GM23248 (cell line): ENCODE measurements at regions not wholly inside any gene's neighbourhood (a gene's known extent, or its start where the extent isn't known, plus 50 kb on each side); places are given as distances from the start of the nearest gene placed in this dataset.

Source experiments
- EZH2 ChIP-seq: fragments of 200-600 bp; sonication (generic); IDR thresholded peaks from 2 replicates; pipeline ENCODE4 v1.6.1; 2018; ENCODE audit warnings: antibody characterized with exemption, mild to moderate bottlenecking; ENCODE audit not compliant: insufficient read depth, poor library complexity, severe bottlenecking
- EZH2phosphoT487 ChIP-seq: fragments of 200-600 bp; sonication (generic); IDR thresholded peaks from 2 replicates; pipeline ENCODE4 v1.6.1; 2018; ENCODE audit warnings: antibody characterized with exemption, moderate library complexity, mild to moderate bottlenecking, low read depth; ENCODE audit not compliant: insufficient read depth

DNA sequence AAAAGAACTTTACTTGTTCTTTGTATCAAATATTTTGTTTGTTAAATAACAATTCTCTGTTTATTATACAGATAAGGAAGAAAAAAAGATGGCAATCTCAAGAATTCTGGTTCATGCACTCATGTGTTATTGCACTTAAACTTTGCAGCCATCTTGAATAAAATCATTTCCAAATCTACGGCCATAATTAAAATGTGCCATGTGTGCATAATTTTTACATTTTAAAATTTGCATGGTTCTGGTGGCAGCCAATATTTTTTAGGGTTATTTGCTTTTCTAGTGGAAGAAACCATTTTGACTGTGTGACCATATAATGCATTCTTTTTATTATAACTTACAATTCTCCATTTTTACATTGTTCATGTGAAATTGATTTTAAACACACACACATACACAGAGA, 1518.1 kb upstream of the ZEB2 start:
- TF ChIP-seq EZH2phosphoT487 (no peak), EZH2 (no peak)
